Stimulated activated CD4-positive, alpha-beta T cell treated with anti-CD3 and anti-CD28 coated beads, Interleukin-12 subunit alpha, Interleukin-12 subunit beta, amount 100 ng/mL, for 48 hours (primary cell): ENCODE measurements at regions not wholly inside any gene's neighbourhood (a gene's known extent, or its start where the extent isn't known, plus 50 kb on each side); places are given as distances from the start of the nearest gene placed in this dataset.
"Not testable (repeated sequence)": the region's sequence is repeated elsewhere in the genome, so short reads cannot be mapped to it uniquely, and the experiment has no call there.

Source experiments
- DNase-seq, 3 donors: peaks; one replicate each; pipeline ENCODE4 v3.0.0-alpha.2; 2020; ENCODE audit warnings: low read depth in 2 of 3, low spot score in 1 of 3

GRCh38 chr21:10426812-10427211 is 94.6 kb upstream of the TPTE start:
- not testable (repeated sequence) for DNase-seq

GRCh38 chr21:10427277-10427676 is 94.1 kb upstream of the TPTE start:
- DNase-seq, result not testable (repeated sequence)

- DNase-seq, result not testable (repeated sequence)
These were observed 92.3 kb upstream of the TPTE start for GRCh38 chr21:10428981-10429534.

- DNase-seq, result no peak
These were observed 91.4 kb upstream of the TPTE start for GRCh38 chr21:10430005-10430404.

- DNase-seq, result not testable (repeated sequence)
These were observed 89.4 kb upstream of the TPTE start for GRCh38 chr21:10431995-10432394.

GRCh38 chr21:10432456-10432855 is 88.9 kb upstream of the TPTE start:
- not testable (repeated sequence) for DNase-seq

GRCh38 chr21:10437977-10438376 is 83.4 kb upstream of the TPTE start:
- DNase-seq, result not testable (repeated sequence)

- DNase-seq, result not testable (repeated sequence)
These were observed 80.7 kb upstream of the TPTE start for GRCh38 chr21:10440639-10441038.

- not testable (repeated sequence) for DNase-seq
These were observed 79.4 kb upstream of the TPTE start for GRCh38 chr21:10442018-10442417.

- DNase-seq, result not testable (repeated sequence)
These were observed 75.7 kb upstream of the TPTE start for GRCh38 chr21:10445685-10446084.

- not testable (repeated sequence) for DNase-seq
These were observed 71.9 kb upstream of the TPTE start for GRCh38 chr21:10449451-10449850.

- not testable (repeated sequence) for DNase-seq
These were observed 70.1 kb upstream of the TPTE start for GRCh38 chr21:10451274-10451673.

GRCh38 chr21:10457765-10458164 is 63.6 kb upstream of the TPTE start:
- DNase-seq, result not testable (repeated sequence)

- not testable (repeated sequence) for DNase-seq
These were observed 60.4 kb upstream of the TPTE start for GRCh38 chr21:10460957-10461356.

GRCh38 chr21:10461445-10461844 is 59.9 kb upstream of the TPTE start:
- not testable (repeated sequence) for DNase-seq

- no peak for DNase-seq
These were observed 58.2 kb upstream of the TPTE start for GRCh38 chr21:10463156-10463555.

- no peak for DNase-seq
These were observed 56.4 kb upstream of the TPTE start for GRCh38 chr21:10464975-10465374.

GRCh38 chr21:10465524-10466110 is 55.8 kb upstream of the TPTE start:
- DNase-seq, result not testable (repeated sequence)

- DNase-seq, result no peak
These were observed 55.2 kb upstream of the TPTE start for GRCh38 chr21:10466200-10466599.
